Mesenchymal stem cell (in vitro differentiated cells and primary cell): ENCODE measurements at regions not wholly inside any gene's neighbourhood (a gene's known extent, or its start where the extent isn't known, plus 50 kb on each side); places are given as distances from the start of the nearest gene placed in this dataset.

Experiments
- DNase-seq: peaks from one replicate; pipeline ENCODE4 v3.0.0-alpha.2; 2013
- H2AFZ ChIP-seq: one replicate; pipeline ENCODE4 v1.6.1; 2013; ENCODE audit warnings: low read depth, mild to moderate bottlenecking, control low read depth, inconsistent platforms, low read length, moderate library complexity
- H2AK5ac ChIP-seq: 2 replicates; pipeline ENCODE4 v1.6.1; 2013; ENCODE audit warnings: low read length, moderate library complexity, mild to moderate bottlenecking, inconsistent platforms; ENCODE audit not compliant: severe bottlenecking
- H2BK120ac ChIP-seq: one replicate; pipeline ENCODE4 v1.6.1; 2013; ENCODE audit warnings: low read depth, mild to moderate bottlenecking, inconsistent platforms, low read length, moderate library complexity
- H2BK12ac ChIP-seq, 2 experiments: one replicate each; pipeline ENCODE4 v1.6.1; 2013; ENCODE audit warnings: inconsistent platforms in 2 of 2, low read length in 2 of 2, mild to moderate bottlenecking in 2 of 2, moderate library complexity in 2 of 2, control low read depth in 1 of 2
- H2BK15ac ChIP-seq: one replicate; pipeline ENCODE4 v1.6.1; 2013; ENCODE audit warnings: mild to moderate bottlenecking, low read depth, inconsistent platforms; ENCODE audit not compliant: poor library complexity, severe bottlenecking
- H2BK5ac ChIP-seq: 2 replicates; pipeline ENCODE4 v1.6.1; 2013; ENCODE audit warnings: low read depth, mild to moderate bottlenecking, low read length, control low read depth, inconsistent platforms; ENCODE audit not compliant: poor library complexity, severe bottlenecking
- H3K14ac ChIP-seq, 2 experiments: one replicate each; pipeline ENCODE4 v1.6.1; 2013; ENCODE audit warnings: inconsistent platforms in 2 of 2, low read length in 2 of 2, control low read depth in 1 of 2, mild to moderate bottlenecking in 1 of 2, moderate library complexity in 1 of 2
- H3K18ac ChIP-seq, 2 experiments: one replicate each; pipeline ENCODE4 v1.6.1; 2013; ENCODE audit warnings: inconsistent platforms in 2 of 2, low read length in 2 of 2, control low read depth in 1 of 2, low read depth in 1 of 2, mild to moderate bottlenecking in 1 of 2
- H3K23ac ChIP-seq, 2 experiments: one replicate each; pipeline ENCODE4 v1.6.1; 2013; ENCODE audit warnings: inconsistent platforms in 2 of 2, low read length in 2 of 2, mild to moderate bottlenecking in 2 of 2, moderate library complexity in 2 of 2, control low read depth in 1 of 2
- H3K27ac ChIP-seq: 2 replicates; pipeline ENCODE4 v1.5.1; 2013; ENCODE audit warnings: mild to moderate bottlenecking, moderate library complexity, low read length, control low read depth, inconsistent platforms; ENCODE audit not compliant: poor library complexity, severe bottlenecking
- H3K27me3 ChIP-seq, 2 experiments: 2 replicates each; pipeline versions ENCODE4 v1.6.1 to v1.7.0; 2013; ENCODE audit warnings: low read length in 2 of 2, mild to moderate bottlenecking in 2 of 2, moderate library complexity in 2 of 2, control low read depth in 1 of 2, inconsistent platforms in 1 of 2; ENCODE audit not compliant: control insufficient read depth in 1 of 2, insufficient read depth in 1 of 2
- H3K36me3 ChIP-seq, 2 experiments: 2 replicates each; pipeline versions ENCODE4 v1.6.1 to v1.7.0; 2013; ENCODE audit warnings: low read length in 2 of 2, control low read depth in 1 of 2, inconsistent platforms in 1 of 2, low read depth in 1 of 2, mild to moderate bottlenecking in 1 of 2; ENCODE audit not compliant: insufficient read depth in 2 of 2, control insufficient read depth in 1 of 2
- H3K4ac ChIP-seq, 2 experiments: one replicate each; pipeline ENCODE4 v1.6.1; 2013; ENCODE audit warnings: inconsistent platforms in 2 of 2, low read length in 2 of 2, mild to moderate bottlenecking in 2 of 2, moderate library complexity in 2 of 2, control low read depth in 1 of 2, low read depth in 1 of 2
- H3K4me1 ChIP-seq: 2 replicates; pipeline ENCODE4 v1.6.1; 2013; ENCODE audit warnings: low read depth, low read length, control low read depth; ENCODE audit not compliant: control insufficient read depth, insufficient read depth
- H3K4me2 ChIP-seq: 2 replicates; pipeline ENCODE4 v1.6.1; 2013; ENCODE audit warnings: low read length, mild to moderate bottlenecking, inconsistent platforms; ENCODE audit not compliant: poor library complexity, severe bottlenecking
- H3K4me3 ChIP-seq, 2 experiments: 2 replicates each; pipeline versions ENCODE4 v1.5.1 to v1.7.0; 2013; ENCODE audit warnings: low read length in 2 of 2, mild to moderate bottlenecking in 2 of 2, control low read depth in 1 of 2, low read depth in 1 of 2; ENCODE audit not compliant: insufficient read depth in 1 of 2
- H3K79me1 ChIP-seq: replicated peaks from 2 replicates; pipeline ENCODE4 v1.6.1; 2013; ENCODE audit warnings: mild to moderate bottlenecking, control low read depth, low read length, inconsistent platforms; ENCODE audit not compliant: poor library complexity, severe bottlenecking
- H3K9ac ChIP-seq: 2 replicates; pipeline ENCODE4 v1.7.0; 2013; ENCODE audit warnings: mild to moderate bottlenecking, low read length, moderate library complexity
- H3K9me3 ChIP-seq: 2 replicates; pipeline ENCODE4 v1.7.0; 2013; ENCODE audit warnings: mild to moderate bottlenecking, low read length; ENCODE audit not compliant: control insufficient read depth
- H4K8ac ChIP-seq: one replicate; pipeline ENCODE4 v1.6.1; 2013; ENCODE audit warnings: inconsistent platforms, mild to moderate bottlenecking, low read length, moderate library complexity
- H4K91ac ChIP-seq: one replicate; pipeline ENCODE4 v1.6.1; 2013; ENCODE audit warnings: mild to moderate bottlenecking, low read length, inconsistent platforms
- WGBS: methylation state at CpG from one replicate; pipeline ENCODE4 v1.1.7; 2013; ENCODE audit warnings: mixed read lengths; 5-methylcytosine and 5-hydroxymethylcytosine counted together

GRCh38 chr21:35838350-35838749 is 222.0 kb downstream of the SETD4 start:
- H2BK5ac ChIP-seq: no peak overlapping the region
- no peak overlapping the region for H2BK120ac ChIP-seq
- H2BK15ac ChIP-seq: no peak overlapping the region
- H3K4me1 ChIP-seq: no peaks in the 10 kb centered on the region
- WGBS: 50% methylated on average over 1 of the region's 1 CpG
- H2AFZ ChIP-seq: no peak overlapping the region
- H3K36me3 ChIP-seq: no peaks in the 10 kb centered on the region
- no peak overlapping the region for H3K14ac ChIP-seq
- H3K79me1 ChIP-seq: no peaks in the 10 kb centered on the region
- H3K9me3 ChIP-seq: no peaks in the 10 kb centered on the region
- no peak overlapping the region for H2AK5ac ChIP-seq
- H3K27ac ChIP-seq: no peak overlapping the region
- peak overlapping the region in 1 of 2 experiments; percentile 57 for H2BK12ac ChIP-seq
- no peak overlapping the region for H3K18ac ChIP-seq
- no peak overlapping the region for H3K4me3 ChIP-seq
- H3K9ac ChIP-seq: no peak overlapping the region
- no peak overlapping the region for H3K23ac ChIP-seq
- H4K8ac ChIP-seq: no peak overlapping the region
- no peak overlapping the region for H4K91ac ChIP-seq
- no peak overlapping the region for H3K4ac ChIP-seq
- DNase-seq: no peak
- peaks cover 0 to 8% of the 10 kb centered on the region in 2 experiments for H3K27me3 ChIP-seq
- H3K4me2 ChIP-seq: no peak overlapping the region

DNA sequence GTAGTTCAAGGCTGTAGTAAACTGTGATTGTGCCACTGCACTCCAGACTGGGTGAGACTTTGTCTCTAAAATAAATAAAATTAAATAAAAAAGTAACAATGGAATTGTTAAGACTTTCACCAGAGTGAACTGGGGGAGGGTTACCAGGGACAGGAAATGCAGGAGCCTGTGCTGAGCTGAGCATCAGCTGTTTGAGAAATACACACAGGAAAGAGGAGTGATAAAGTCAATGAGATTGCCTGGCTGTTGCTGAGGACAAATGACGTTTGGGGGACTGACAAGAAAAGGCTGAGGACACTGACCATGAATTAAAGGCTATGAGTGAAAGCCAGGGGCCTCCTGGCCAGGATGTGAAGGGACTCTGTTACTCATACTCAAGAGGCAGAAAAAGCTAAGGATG is 226.3 kb downstream of the SETD4 start:
- no peak overlapping the region for H2AK5ac ChIP-seq
- H2AFZ ChIP-seq: no peak overlapping the region
- H2BK15ac ChIP-seq: peak overlapping the region; percentile 37
- peak overlapping the region; percentile 22 for H2BK120ac ChIP-seq
- H2BK5ac ChIP-seq: no peak overlapping the region
- DNase-seq: peak; percentile 21
- no peak overlapping the region for H4K91ac ChIP-seq
- H3K23ac ChIP-seq: no peak overlapping the region
- no peak overlapping the region for H2BK12ac ChIP-seq
- H3K14ac ChIP-seq: no peak overlapping the region
- no peaks in the 10 kb centered on the region for H3K79me1 ChIP-seq
- H3K9ac ChIP-seq: peak overlapping the region; percentile 80
- H3K4me3 ChIP-seq: peak overlapping the region in 1 of 2 experiments; percentile 75
- H3K9me3 ChIP-seq: no peaks in the 10 kb centered on the region
- H3K4me2 ChIP-seq: no peak overlapping the region
- peak overlapping the region; percentile 53 for H4K8ac ChIP-seq
- no peaks in the 10 kb centered on the region for H3K4me1 ChIP-seq
- peaks cover 0 to 8% of the 10 kb centered on the region in 2 experiments for H3K27me3 ChIP-seq
- H3K27ac ChIP-seq: no peak overlapping the region
- 4% methylated on average over 1 of the region's 1 CpG for WGBS
- H3K4ac ChIP-seq: no peak overlapping the region
- no peak overlapping the region for H3K18ac ChIP-seq
- peaks cover 0 to 3% of the 10 kb centered on the region in 2 experiments for H3K36me3 ChIP-seq

GRCh38 chr21:35833388-35833787 is 226.9 kb downstream of the SETD4 start:
- Histone ChIP-seq H4K8ac (no peak overlapping the region), H2BK12ac (no peak overlapping the region), H3K9ac (peak overlapping the region; percentile 80), H2BK5ac (no peak overlapping the region), H3K27ac (no peak overlapping the region), H3K23ac (no peak overlapping the region), H2BK15ac (no peak overlapping the region), H3K4me1 (no peaks in the 10 kb centered on the region), H3K36me3 (peaks cover 0 to 3% of the 10 kb centered on the region in 2 experiments), H3K27me3 (peaks cover 0 to 10% of the 10 kb centered on the region in 2 experiments), H3K4me2 (no peak overlapping the region), H3K14ac (no peak overlapping the region), H3K4ac (no peak overlapping the region), H3K9me3 (no peaks in the 10 kb centered on the region), H3K79me1 (no peaks in the 10 kb centered on the region), H4K91ac (no peak overlapping the region), H3K4me3 (peak overlapping the region in 1 of 2 experiments; percentile 75), H3K18ac (no peak overlapping the region), H2BK120ac (no peak overlapping the region), H2AK5ac (no peak overlapping the region), H2AFZ (no peak overlapping the region)
- 82% methylated on average over 3 of the region's 3 CpGs for WGBS
- DNase-seq: no peak

DNA sequence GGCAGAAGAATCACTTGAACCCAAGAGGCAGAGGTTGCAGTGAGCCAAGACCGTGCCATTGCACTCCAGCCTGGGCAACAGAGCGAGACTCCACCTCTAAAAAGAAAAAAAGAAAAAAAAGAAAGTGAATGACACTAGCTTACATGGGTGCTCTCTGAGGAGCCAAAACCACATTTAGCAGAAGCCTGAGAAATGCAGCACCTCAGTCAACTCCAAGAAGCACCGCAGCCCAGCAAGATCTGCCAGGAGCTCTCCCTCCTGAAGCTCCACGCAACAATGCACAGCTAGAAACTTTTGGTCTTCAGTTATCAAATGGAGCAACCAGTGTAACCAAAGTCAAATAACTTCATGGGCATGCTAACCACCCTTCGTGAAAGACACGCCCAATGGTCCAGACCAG is 229.1 kb downstream of the SETD4 start:
- no peak overlapping the region for H3K4me3 ChIP-seq
- H2BK15ac ChIP-seq: no peak overlapping the region
- H2BK120ac ChIP-seq: no peak overlapping the region
- no peak overlapping the region for H3K4me2 ChIP-seq
- no peak for DNase-seq
- H4K8ac ChIP-seq: no peak overlapping the region
- no peak overlapping the region for H2AK5ac ChIP-seq
- no peak overlapping the region for H2AFZ ChIP-seq
- no peak overlapping the region for H3K4ac ChIP-seq
- H3K27ac ChIP-seq: no peak overlapping the region
- H3K79me1 ChIP-seq: no peaks in the 10 kb centered on the region
- no peak overlapping the region for H3K23ac ChIP-seq
- H3K36me3 ChIP-seq: peaks cover 0 to 3% of the 10 kb centered on the region in 2 experiments
- H2BK5ac ChIP-seq: no peak overlapping the region
- WGBS: 94% methylated on average over 4 of the region's 6 CpGs
- H3K9ac ChIP-seq: no peak overlapping the region
- no peaks in the 10 kb centered on the region for H3K4me1 ChIP-seq
- H3K9me3 ChIP-seq: no peaks in the 10 kb centered on the region
- peaks cover 0 to 6% of the 10 kb centered on the region in 2 experiments for H3K27me3 ChIP-seq
- no peak overlapping the region for H4K91ac ChIP-seq
- H2BK12ac ChIP-seq: no peak overlapping the region
- no peak overlapping the region for H3K18ac ChIP-seq
- H3K14ac ChIP-seq: no peak overlapping the region
